ENCODE measurements at regions not wholly inside any gene's neighbourhood (a gene's known extent, or its start where the extent isn't known, plus 50 kb on each side); places are given as distances from the start of the nearest gene placed in this dataset.

DNA sequence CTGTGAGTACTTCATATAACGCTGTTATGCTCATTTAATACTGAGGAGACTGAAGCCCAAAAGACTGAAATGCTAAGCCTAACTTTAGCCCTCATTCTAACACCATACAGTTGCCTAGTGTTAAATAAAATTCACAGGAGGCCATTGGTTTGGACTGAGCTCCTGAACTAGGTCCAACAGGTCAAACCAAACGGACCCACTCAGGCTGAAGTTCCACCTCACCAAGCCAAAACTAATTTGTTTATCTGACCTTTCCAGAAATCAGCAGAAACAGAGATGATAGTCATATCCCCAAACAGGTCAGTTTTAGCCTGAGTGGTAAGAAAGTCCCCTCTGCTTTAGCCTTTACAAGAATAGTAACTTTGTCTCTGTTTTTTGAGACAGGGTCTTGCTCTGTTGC, 311.3 kb upstream of the ZP4 start:
- Histone ChIP-seq H3K9me1 (ENCODE audit: control insufficient read depth, insufficient read depth, low read length) (no peaks in the 10 kb centered on the region), H3K4me2 (ENCODE audit: insufficient read depth, low read length) (no peak overlapping the region), H3K27me3 (ENCODE audit: control insufficient read depth in 2 of 2, insufficient read depth in 2 of 2, low read length in 2 of 2) (no peaks in the 10 kb centered on the region), H3K4me1 (replicated peaks in 1 of 2; ENCODE audit: control insufficient read depth in 2 of 2, insufficient read depth in 2 of 2, low read length in 2 of 2) (no peaks in the 10 kb centered on the region), H3K27ac (ENCODE audit: extremely low read depth, low read depth, low read length) (no peak overlapping the region), H2AFZ (ENCODE audit: low read depth, low read length) (no peak overlapping the region), H4K20me1 (replicated peaks; ENCODE audit: control insufficient read depth, insufficient read depth, low read length) (no peaks in the 10 kb centered on the region), H3K79me2 (ENCODE audit: control insufficient read depth, insufficient read depth, low read length) (no peaks in the 10 kb centered on the region), H3K9ac (ENCODE audit: insufficient read depth in 1 of 2, low read depth in 2 of 2, low read length in 2 of 2) (no peak overlapping the region), H3K36me3 (ENCODE audit: control insufficient read depth, insufficient read depth, low read length) (no peaks in the 10 kb centered on the region), H3K4me3 (no peak overlapping the region), H3K9me3 (replicated peaks; ENCODE audit: control insufficient read depth, insufficient read depth, low read depth, low read length) (no peaks in the 10 kb centered on the region)
- intact Hi-C loops (cut with micrococcal nuclease) (no loop called here), in situ Hi-C loops (cut with MboI) (no loop called here)
- TF ChIP-seq NCOA6 (IDR thresholded peaks at IDR 0.05) (no peak), FOXA1 (IDR thresholded peaks at IDR 0.05; ENCODE audit: borderline replicate concordance) (no peak), MAFF (IDR thresholded peaks at IDR 0.05; ENCODE audit: low read length) (no peak), BACH1 (tag; IDR thresholded peaks at IDR 0.05) (no peak), SRSF1 (IDR thresholded peaks at IDR 0.05; ENCODE audit: low read depth, low read length) (no peak), PHB (CRISPR knock-in tag; IDR thresholded peaks at IDR 0.05) (no peak), HDAC8 (tag; IDR thresholded peaks at IDR 0.05) (no peak)
- TF ChIP-seq, protein P1, sequence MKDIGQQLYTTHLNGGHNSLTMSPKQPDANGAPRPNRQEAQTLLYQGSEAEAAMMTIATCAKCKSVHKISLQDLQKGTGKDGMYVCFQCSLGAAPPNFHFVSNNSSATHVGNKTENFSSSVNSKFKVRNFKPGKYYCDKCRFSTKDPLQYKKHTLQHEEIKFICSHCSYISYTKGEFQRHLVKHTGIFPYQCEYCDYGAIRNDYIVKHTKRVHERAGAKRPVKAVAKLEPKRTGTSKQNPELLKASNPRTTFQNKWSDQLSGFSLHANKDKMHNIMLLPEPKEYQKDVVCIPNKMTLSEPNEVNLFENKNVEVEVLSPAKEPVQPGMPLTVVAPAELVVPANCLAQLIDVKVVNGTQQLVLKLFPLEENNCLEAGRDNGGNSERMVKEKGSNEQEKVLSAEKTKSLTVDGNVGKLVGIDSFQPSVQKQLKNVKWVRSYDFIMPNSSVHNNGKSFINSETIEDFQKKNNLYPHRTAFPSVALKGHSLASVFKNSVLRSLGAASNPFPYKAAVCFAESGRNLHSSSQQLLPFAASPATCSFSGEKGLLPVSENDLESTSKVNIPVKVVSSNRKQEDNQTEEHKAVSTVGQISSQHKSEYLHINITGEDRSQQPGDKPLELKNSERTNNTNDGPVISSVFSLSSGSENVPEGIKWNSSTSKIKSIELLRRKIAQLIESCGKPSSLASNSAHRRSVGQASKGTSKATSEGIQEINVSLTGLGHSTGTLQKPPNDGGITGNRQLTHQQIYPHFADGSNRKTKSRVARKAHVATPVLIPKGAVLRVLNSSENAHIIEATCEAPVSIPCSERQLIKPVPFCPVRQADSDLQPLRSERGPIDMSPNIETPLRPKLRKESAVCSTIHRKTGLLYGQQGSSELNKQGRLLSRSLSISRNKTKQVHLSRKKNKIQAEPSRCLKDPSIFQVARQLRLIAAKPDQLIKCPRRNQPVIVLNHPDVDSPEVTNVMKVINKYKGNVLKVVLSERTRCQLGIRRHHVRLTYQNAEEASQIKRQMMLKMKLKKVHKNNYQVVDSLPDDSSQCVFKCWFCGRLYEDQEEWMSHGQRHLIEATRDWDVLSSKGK (CRISPR knock-in tag; IDR thresholded peaks at IDR 0.05) = no peak
- no peak for FAIRE-seq
- POLR2A ChIA-PET = no interaction called here
- no TSS peak for BruUV-seq (replicated peaks)
- WGBS (ENCODE audit: insufficient coverage, low coverage, missing lambda C conversion rate) = 0% methylated on average over 2 of the region's 2 CpGs
- CTCF ChIA-PET (ENCODE audit: low intra/inter-chr PET ratio) = no interaction called here
- no peak for ATAC-seq
- no peak for DNase-seq (ENCODE audit: extremely low read depth in 1 of 4, low spot score in 3 of 4)

Measured in K562 (cell line).